ENCODE measurements at regions not wholly inside any gene's neighbourhood (a gene's known extent, or its start where the extent isn't known, plus 50 kb on each side); places are given as distances from the start of the nearest gene placed in this dataset.
"Not testable (repeated sequence)": the region's sequence is repeated elsewhere in the genome, so short reads cannot be mapped to it uniquely, and the experiment has no call there.

GRCh38 chr20:40856653-40857052 is 167.6 kb upstream of the MAFB start:
- DNase-seq (ENCODE audit: low spot score) = no peak

DNA sequence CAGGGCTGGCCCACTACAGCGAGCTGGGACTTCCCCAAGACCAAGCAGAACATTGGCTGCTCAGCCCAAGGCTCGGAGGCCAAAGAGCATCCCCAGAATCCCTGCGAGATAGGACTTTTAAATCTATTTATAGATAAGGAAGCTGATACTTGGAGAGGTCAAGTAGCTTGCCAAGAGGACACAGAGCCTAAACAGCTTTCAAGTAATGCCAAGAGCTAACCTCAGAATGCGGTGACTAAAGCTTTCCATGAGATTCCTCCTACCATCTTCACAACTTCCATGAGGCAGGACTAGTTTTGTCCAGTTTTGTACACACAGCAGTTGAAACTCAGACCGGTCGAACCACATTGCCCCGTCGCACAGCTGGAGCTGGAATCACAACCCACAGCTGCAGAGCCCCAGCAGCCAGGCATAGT is 168.1 kb upstream of the TOP1 start:
- no peak for DNase-seq (ENCODE audit: low spot score)

GRCh38 chr20:40861427-40862008 is 167.1 kb upstream of the TOP1 start:
- no peak for DNase-seq (ENCODE audit: low spot score)

- DNase-seq (ENCODE audit: low spot score) = no peak
These were observed 165.2 kb upstream of the TOP1 start for GRCh38 chr20:40863355-40863919.

- DNase-seq (ENCODE audit: low spot score) = no peak
These were observed 164.2 kb upstream of the TOP1 start for GRCh38 chr20:40864470-40864869.

GRCh38 chr20:40865095-40865494 is 163.5 kb upstream of the TOP1 start:
- DNase-seq (ENCODE audit: low spot score) = no peak

- DNase-seq (ENCODE audit: low spot score) = no peak
These were observed 162.6 kb upstream of the TOP1 start for GRCh38 chr20:40866056-40866455.

DNA sequence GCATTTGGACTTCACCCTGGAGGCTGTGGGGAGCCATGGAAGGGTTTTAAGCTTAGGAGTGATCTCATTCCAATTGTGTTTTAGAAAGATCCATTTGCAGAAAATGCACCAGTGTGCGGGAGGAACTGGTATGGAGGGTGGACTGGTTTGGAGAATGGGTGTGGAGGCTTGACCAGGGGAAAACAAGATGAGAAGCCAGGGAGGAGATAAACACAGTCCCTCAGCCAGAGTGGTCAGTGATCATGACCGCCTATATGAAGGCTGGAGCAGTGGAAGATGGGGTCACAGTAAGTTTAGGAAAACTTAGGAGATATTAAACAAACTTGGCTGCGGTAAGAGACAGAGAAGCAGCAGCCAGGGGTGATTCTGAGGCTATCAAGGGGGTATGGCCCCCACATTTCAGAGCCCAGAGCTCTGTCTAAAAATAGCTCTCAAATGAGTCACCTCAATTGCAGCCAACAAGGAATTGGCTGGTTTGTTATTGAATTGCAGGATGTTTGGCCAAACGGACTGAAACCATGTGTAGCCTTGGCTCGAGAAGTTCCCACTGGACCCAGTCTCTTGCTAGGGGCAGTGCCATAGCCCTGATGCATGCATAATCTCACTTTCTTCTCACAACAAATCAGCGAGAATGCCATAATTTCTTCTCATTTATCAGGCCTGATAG is 159.9 kb upstream of the TOP1 start:
- DNase-seq (ENCODE audit: low spot score) = no peak

DNA sequence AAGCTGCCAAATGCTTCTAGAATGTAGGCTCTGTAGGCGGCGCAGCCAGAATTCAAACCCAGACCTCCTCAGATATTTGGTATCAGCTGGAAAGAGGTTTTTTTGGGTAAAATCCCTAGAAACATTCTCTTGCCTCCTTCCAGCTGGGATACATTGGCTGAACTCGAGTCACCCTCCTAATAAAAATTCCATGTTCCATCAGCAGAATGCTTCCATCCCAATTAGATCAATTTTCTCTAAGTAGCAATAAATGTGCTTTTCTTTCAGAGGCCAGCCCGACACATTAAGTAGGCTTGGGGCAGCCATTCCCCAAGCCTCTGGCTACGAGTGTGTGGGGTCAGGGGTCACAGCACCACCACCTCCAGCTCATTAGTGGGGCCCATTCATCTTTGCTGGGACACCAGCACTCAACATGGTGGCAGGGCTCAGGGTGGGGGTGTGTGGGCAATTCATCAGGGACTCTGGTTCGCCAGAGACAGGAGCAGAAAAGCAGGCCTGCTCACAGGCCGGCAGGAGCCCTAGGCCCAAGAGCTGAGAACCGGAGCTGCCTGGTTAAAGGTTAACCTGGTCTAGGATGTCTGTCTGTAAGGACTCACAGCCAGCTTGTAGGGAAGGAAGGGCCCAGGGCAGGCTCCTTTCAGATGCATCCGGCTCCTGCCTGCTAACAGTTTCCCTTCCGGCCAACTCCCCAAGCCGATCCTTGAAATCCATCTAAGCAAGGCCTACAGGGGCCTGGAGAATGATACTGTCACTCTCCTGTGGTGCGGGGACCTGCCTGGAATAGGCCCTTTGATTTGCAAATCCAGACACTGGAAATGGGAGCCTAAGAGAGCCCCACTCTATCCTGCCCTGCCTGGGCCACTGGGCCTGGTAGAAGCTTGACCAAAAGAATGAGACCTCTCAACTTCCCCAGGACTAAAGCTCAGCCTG is 159.1 kb upstream of the TOP1 start:
- DNase-seq (ENCODE audit: low spot score) = no peak

DNA sequence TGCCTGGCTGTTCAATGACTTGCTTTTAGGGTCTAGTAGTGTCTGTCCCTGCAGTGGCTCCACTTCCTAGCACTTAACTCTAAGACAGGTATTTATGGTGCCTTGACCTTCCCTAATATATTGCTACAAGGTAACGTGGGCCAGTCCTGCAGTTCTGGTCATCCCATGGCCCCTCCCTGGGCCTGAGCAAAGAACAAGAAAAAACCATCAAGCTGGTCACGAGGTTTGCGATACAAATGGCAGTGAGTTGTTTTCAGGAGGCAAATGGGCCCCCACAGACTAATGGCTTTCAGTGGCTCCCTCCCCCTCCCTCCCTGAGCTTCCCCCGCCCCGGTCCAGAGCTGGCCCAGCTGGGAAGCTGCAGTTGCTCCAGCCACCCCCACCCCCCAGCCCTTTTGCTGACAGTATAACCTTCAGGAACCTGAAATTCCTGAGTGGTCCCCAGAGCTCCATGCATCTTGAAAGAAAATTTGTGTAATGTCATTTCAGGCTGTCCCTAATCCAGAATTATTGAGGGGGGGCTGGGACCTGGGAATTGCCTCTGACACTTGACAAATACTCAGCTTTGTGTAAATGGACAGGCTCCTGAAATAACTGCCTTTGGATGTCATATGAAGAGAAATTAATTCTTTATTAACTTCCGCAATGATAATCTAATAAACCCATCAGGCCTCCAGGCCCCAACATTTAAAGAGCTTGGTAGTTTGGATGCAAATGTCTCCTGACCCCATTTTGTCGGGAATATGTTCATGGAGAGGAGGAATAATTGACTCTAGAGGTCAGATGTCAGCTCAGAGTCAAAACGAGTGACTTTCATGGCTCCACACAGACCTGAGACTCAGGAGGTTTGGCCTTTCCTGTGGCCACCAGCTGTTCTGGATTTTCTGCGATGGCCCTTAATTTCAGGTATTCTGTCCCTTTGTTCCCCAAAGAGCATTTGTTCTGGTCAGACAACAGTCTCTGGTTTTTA is 153.2 kb upstream of the TOP1 start:
- no peak for DNase-seq (ENCODE audit: low spot score)

DNA sequence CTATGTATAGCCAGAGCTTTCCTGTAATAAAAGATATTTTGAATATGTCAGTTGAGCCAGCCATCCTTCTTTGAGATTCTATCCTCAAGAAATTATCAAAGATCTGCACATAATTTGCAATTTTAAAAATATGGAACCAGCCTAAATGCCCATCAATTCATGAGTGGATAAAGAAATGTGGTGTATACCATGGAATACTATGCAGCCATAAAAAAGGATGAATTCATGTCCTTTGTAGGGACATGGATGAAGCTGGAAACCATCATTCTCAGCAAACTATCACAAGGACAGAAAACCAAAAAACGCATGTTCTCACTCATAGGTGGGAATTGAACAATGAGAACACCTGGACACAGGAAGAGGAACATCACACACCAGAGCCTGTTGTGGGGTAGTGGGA is 150.5 kb upstream of the TOP1 start:
- DNase-seq (ENCODE audit: low spot score) = not testable (repeated sequence)

GRCh38 chr20:40880063-40880728 is 148.4 kb upstream of the TOP1 start:
- DNase-seq (ENCODE audit: low spot score) = no peak

GRCh38 chr20:40880729-40881109 is 147.9 kb upstream of the TOP1 start:
- DNase-seq (ENCODE audit: low spot score) = no peak

- peak; percentile 10 for DNase-seq (ENCODE audit: low spot score)
These were observed 146.5 kb upstream of the TOP1 start for GRCh38 chr20:40882152-40882551.

- DNase-seq (ENCODE audit: low spot score) = no peak
These were observed 145.5 kb upstream of the TOP1 start for GRCh38 chr20:40883097-40883496.

GRCh38 chr20:40887105-40887504 is 141.5 kb upstream of the TOP1 start:
- no peak for DNase-seq (ENCODE audit: low spot score)

DNA sequence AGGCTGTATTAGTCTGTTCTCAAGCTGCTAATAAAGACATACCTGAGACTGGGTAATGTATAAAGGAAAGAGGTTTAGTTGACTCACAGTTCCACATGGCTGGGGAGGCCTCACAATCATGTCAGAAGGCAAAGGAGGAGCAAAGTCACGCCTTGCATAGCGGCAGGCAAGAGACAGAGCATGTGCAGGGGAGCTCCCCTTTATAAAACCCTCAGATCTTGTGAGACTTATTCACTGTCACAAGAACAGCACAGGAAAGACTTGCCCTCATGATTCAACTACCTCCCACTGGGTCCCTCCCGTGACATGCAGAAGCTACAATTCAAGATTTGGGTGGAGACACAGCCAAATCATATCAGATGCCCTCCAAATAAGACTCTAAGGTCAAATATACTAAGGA is 139.4 kb upstream of the TOP1 start:
- DNase-seq (ENCODE audit: low spot score) = not testable (repeated sequence)

GRCh38 chr20:40890181-40890580 is 138.4 kb upstream of the TOP1 start:
- DNase-seq (ENCODE audit: low spot score) = no peak

DNA sequence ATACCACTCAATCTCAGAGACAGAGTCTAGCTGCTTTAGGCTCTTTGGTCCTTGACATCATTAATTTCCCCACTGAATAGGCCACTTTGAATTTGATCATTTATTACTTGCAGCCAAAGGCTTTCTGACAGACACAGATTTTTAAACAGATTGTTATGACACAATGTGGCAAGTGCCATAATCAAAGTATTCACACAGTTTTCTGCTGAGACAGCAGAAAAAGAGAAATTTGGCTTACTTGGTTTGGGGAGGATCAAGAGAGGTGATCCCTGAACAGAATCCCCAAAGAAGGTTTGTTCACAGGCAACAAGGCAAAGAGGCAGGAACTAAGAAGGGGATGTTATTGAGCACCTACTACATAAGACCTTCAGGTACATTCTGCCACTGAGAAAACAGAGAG is 138.0 kb upstream of the TOP1 start:
- DNase-seq (ENCODE audit: low spot score) = no peak

GRCh38 chr20:40891351-40891750 is 137.3 kb upstream of the TOP1 start:
- DNase-seq (ENCODE audit: low spot score) = no peak

DNA sequence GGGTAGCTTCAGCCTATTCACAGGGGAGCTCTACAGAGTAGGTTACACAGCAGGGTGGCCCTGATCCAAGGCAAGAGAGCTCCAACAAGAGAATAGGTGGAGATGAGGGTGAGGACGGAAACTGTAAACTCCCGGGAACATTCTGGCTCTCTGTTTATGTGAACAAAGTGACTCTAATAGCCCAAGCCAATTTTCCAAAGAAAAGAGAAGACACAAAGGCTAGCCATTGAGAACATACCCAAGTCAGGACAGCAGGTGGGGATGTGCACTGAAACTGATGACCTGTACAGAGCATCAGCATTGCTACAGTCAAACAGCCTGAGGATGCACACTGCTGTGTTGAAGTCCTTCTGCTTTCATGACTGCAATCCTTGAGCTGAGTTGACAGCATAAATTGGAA is 136.0 kb upstream of the TOP1 start:
- no peak for DNase-seq (ENCODE audit: low spot score)
